ENCODE measurements at regions not wholly inside any gene's neighbourhood (a gene's known extent, or its start where the extent isn't known, plus 50 kb on each side); places are given as distances from the start of the nearest gene placed in this dataset.

- no peak for TF ChIP-seq SAFB2 (IDR thresholded peaks at IDR 0.05; ENCODE audit: borderline replicate concordance, low read depth, low read length, severe bottlenecking)
- peak; percentile 77 for TF ChIP-seq GABPA (tag; conservative IDR thresholded peaks at IDR 0.05; ENCODE audit: low read depth)
- peak; percentile 31 for TF ChIP-seq SMAD4 (CRISPR knock-in tag; conservative IDR thresholded peaks at IDR 0.05)
- TF ChIP-seq ZNF12 (CRISPR knock-in tag; IDR thresholded peaks at IDR 0.05), result peak; percentile 49
- TF ChIP-seq MEF2A (IDR thresholded peaks at IDR 0.05; ENCODE audit: control insufficient read depth, low read depth, low read length), result no peak
- TF ChIP-seq ZKSCAN1 (IDR thresholded peaks at IDR 0.05; ENCODE audit: low read depth, low read length), result no peak
- TF ChIP-seq RFX5 (IDR thresholded peaks at IDR 0.05; ENCODE audit: low read depth, low read length), result peak; percentile 77
- TF ChIP-seq ZNF23 (CRISPR knock-in tag; IDR thresholded peaks at IDR 0.05), result no peak
- no peak for TF ChIP-seq HNRNPH1 (optimal IDR thresholded peaks at IDR 0.05; ENCODE audit: low read depth, low read length)
- peak; percentile 82 to 85 for TF ChIP-seq NRF1 (conservative IDR thresholded peaks at IDR 0.05 in 1 of 2, IDR thresholded peaks at IDR 0.05 in 1 of 2)
- TF ChIP-seq ZBED1 (IDR thresholded peaks at IDR 0.05), result 0 out of 2 replicates have a peak, but pooled peaks have one; percentile 21
- peak; percentile 86; the same call in 1 of the 2 replicates for TF ChIP-seq KAT7 (CRISPR knock-in tag; IDR thresholded peaks at IDR 0.05; ENCODE audit: borderline replicate concordance)
- no peak for TF ChIP-seq PTBP1 (IDR thresholded peaks at IDR 0.05; ENCODE audit: low read depth, low read length)
- peak; percentile 59 for TF ChIP-seq POLR2AphosphoS5 (IDR thresholded peaks at IDR 0.05; ENCODE audit: control insufficient read depth, insufficient read depth, low read depth, low read length)
- TF ChIP-seq E2F3 (CRISPR knock-in tag; IDR thresholded peaks at IDR 0.05), result no peak
- peak; percentile 68 for TF ChIP-seq ETV5 (CRISPR knock-in tag; IDR thresholded peaks at IDR 0.05; ENCODE audit: low read depth)
- TF ChIP-seq E2F5 (CRISPR knock-in tag; IDR thresholded peaks at IDR 0.05), result 0 out of 2 replicates have a peak, but pooled peaks have one; percentile 33
- TF ChIP-seq MTF1 (CRISPR knock-in tag; IDR thresholded peaks at IDR 0.05; ENCODE audit: borderline replicate concordance), result no peak
- TF ChIP-seq SRSF7 (optimal IDR thresholded peaks at IDR 0.05; ENCODE audit: low read depth, low read length), result no peak
- peak; percentile 75 for TF ChIP-seq PKNOX1 (IDR thresholded peaks at IDR 0.05)
- 0 out of 2 replicates have a peak, but pooled peaks have one; percentile 70 for TF ChIP-seq RHOXF2B (CRISPR knock-in tag; conservative IDR thresholded peaks at IDR 0.05)
- peak in 1 of 3 experiments; percentile 77 for TF ChIP-seq YY1 (IDR thresholded peaks at IDR 0.05; ENCODE audit: borderline replicate concordance in 1 of 3, control insufficient read depth in 1 of 3, extremely low read depth in 1 of 3, insufficient read depth in 3 of 3, insufficient read length in 1 of 3, insufficient replicate concordance in 2 of 3, low read depth in 1 of 3, low read length in 2 of 3)
- no peak for TF ChIP-seq SIX5 (IDR thresholded peaks at IDR 0.05; ENCODE audit: borderline replicate concordance in 1 of 2, insufficient read depth in 1 of 2, low read depth in 1 of 2, low read length in 2 of 2)
- TF ChIP-seq BCOR (IDR thresholded peaks at IDR 0.05), result 0 out of 2 replicates have a peak, but pooled peaks have one; percentile 41
- 0 out of 2 replicates have a peak, but pooled peaks have one; percentile 59 for TF ChIP-seq TCF7 (IDR thresholded peaks at IDR 0.05; ENCODE audit: borderline replicate concordance)
- peak; percentile 13 for TF ChIP-seq CHD1 (IDR thresholded peaks at IDR 0.05; ENCODE audit: low read length)
- TF ChIP-seq TEAD4 (IDR thresholded peaks at IDR 0.05; ENCODE audit: low read length), result peak; percentile 12; the same call in 1 of the 2 replicates
- TF ChIP-seq TEAD4 (CRISPR knock-in tag; IDR thresholded peaks at IDR 0.05; ENCODE audit: borderline replicate concordance), result no peak
Measured at GRCh38 chr17:77319211-77320043, 178.7 kb downstream of the SEC14L1 start (continued).
